Mesenchymal stem cell (in vitro differentiated cells and primary cell): ENCODE measurements at regions not wholly inside any gene's neighbourhood (a gene's known extent, or its start where the extent isn't known, plus 50 kb on each side); places are given as distances from the start of the nearest gene placed in this dataset.

ENCODE experiments used
- DNase-seq: peaks from one replicate; pipeline ENCODE4 v3.0.0-alpha.2; 2013
- H2AFZ ChIP-seq: one replicate; pipeline ENCODE4 v1.6.1; 2013; ENCODE audit warnings: low read depth, mild to moderate bottlenecking, control low read depth, inconsistent platforms, low read length, moderate library complexity
- H2AK5ac ChIP-seq: 2 replicates; pipeline ENCODE4 v1.6.1; 2013; ENCODE audit warnings: low read length, moderate library complexity, mild to moderate bottlenecking, inconsistent platforms; ENCODE audit not compliant: severe bottlenecking
- H2BK120ac ChIP-seq: one replicate; pipeline ENCODE4 v1.6.1; 2013; ENCODE audit warnings: low read depth, mild to moderate bottlenecking, inconsistent platforms, low read length, moderate library complexity
- H2BK12ac ChIP-seq, 2 experiments: one replicate each; pipeline ENCODE4 v1.6.1; 2013; ENCODE audit warnings: inconsistent platforms in 2 of 2, low read length in 2 of 2, mild to moderate bottlenecking in 2 of 2, moderate library complexity in 2 of 2, control low read depth in 1 of 2
- H2BK15ac ChIP-seq: one replicate; pipeline ENCODE4 v1.6.1; 2013; ENCODE audit warnings: mild to moderate bottlenecking, low read depth, inconsistent platforms; ENCODE audit not compliant: poor library complexity, severe bottlenecking
- H2BK5ac ChIP-seq: 2 replicates; pipeline ENCODE4 v1.6.1; 2013; ENCODE audit warnings: low read depth, mild to moderate bottlenecking, low read length, control low read depth, inconsistent platforms; ENCODE audit not compliant: poor library complexity, severe bottlenecking
- H3K14ac ChIP-seq, 2 experiments: one replicate each; pipeline ENCODE4 v1.6.1; 2013; ENCODE audit warnings: inconsistent platforms in 2 of 2, low read length in 2 of 2, control low read depth in 1 of 2, mild to moderate bottlenecking in 1 of 2, moderate library complexity in 1 of 2
- H3K18ac ChIP-seq, 2 experiments: one replicate each; pipeline ENCODE4 v1.6.1; 2013; ENCODE audit warnings: inconsistent platforms in 2 of 2, low read length in 2 of 2, control low read depth in 1 of 2, low read depth in 1 of 2, mild to moderate bottlenecking in 1 of 2
- H3K23ac ChIP-seq, 2 experiments: one replicate each; pipeline ENCODE4 v1.6.1; 2013; ENCODE audit warnings: inconsistent platforms in 2 of 2, low read length in 2 of 2, mild to moderate bottlenecking in 2 of 2, moderate library complexity in 2 of 2, control low read depth in 1 of 2
- H3K27ac ChIP-seq: 2 replicates; pipeline ENCODE4 v1.5.1; 2013; ENCODE audit warnings: mild to moderate bottlenecking, moderate library complexity, low read length, control low read depth, inconsistent platforms; ENCODE audit not compliant: poor library complexity, severe bottlenecking
- H3K27me3 ChIP-seq, 2 experiments: 2 replicates each; pipeline versions ENCODE4 v1.6.1 to v1.7.0; 2013; ENCODE audit warnings: low read length in 2 of 2, mild to moderate bottlenecking in 2 of 2, moderate library complexity in 2 of 2, control low read depth in 1 of 2, inconsistent platforms in 1 of 2; ENCODE audit not compliant: control insufficient read depth in 1 of 2, insufficient read depth in 1 of 2
- H3K36me3 ChIP-seq, 2 experiments: 2 replicates each; pipeline versions ENCODE4 v1.6.1 to v1.7.0; 2013; ENCODE audit warnings: low read length in 2 of 2, control low read depth in 1 of 2, inconsistent platforms in 1 of 2, low read depth in 1 of 2, mild to moderate bottlenecking in 1 of 2; ENCODE audit not compliant: insufficient read depth in 2 of 2, control insufficient read depth in 1 of 2
- H3K4ac ChIP-seq, 2 experiments: one replicate each; pipeline ENCODE4 v1.6.1; 2013; ENCODE audit warnings: inconsistent platforms in 2 of 2, low read length in 2 of 2, mild to moderate bottlenecking in 2 of 2, moderate library complexity in 2 of 2, control low read depth in 1 of 2, low read depth in 1 of 2
- H3K4me1 ChIP-seq: 2 replicates; pipeline ENCODE4 v1.6.1; 2013; ENCODE audit warnings: low read depth, low read length, control low read depth; ENCODE audit not compliant: control insufficient read depth, insufficient read depth
- H3K4me2 ChIP-seq: 2 replicates; pipeline ENCODE4 v1.6.1; 2013; ENCODE audit warnings: low read length, mild to moderate bottlenecking, inconsistent platforms; ENCODE audit not compliant: poor library complexity, severe bottlenecking
- H3K4me3 ChIP-seq, 2 experiments: 2 replicates each; pipeline versions ENCODE4 v1.5.1 to v1.7.0; 2013; ENCODE audit warnings: low read length in 2 of 2, mild to moderate bottlenecking in 2 of 2, control low read depth in 1 of 2, low read depth in 1 of 2; ENCODE audit not compliant: insufficient read depth in 1 of 2
- H3K79me1 ChIP-seq: replicated peaks from 2 replicates; pipeline ENCODE4 v1.6.1; 2013; ENCODE audit warnings: mild to moderate bottlenecking, control low read depth, low read length, inconsistent platforms; ENCODE audit not compliant: poor library complexity, severe bottlenecking
- H3K9ac ChIP-seq: 2 replicates; pipeline ENCODE4 v1.7.0; 2013; ENCODE audit warnings: mild to moderate bottlenecking, low read length, moderate library complexity
- H3K9me3 ChIP-seq: 2 replicates; pipeline ENCODE4 v1.7.0; 2013; ENCODE audit warnings: mild to moderate bottlenecking, low read length; ENCODE audit not compliant: control insufficient read depth
- H4K8ac ChIP-seq: one replicate; pipeline ENCODE4 v1.6.1; 2013; ENCODE audit warnings: inconsistent platforms, mild to moderate bottlenecking, low read length, moderate library complexity
- H4K91ac ChIP-seq: one replicate; pipeline ENCODE4 v1.6.1; 2013; ENCODE audit warnings: mild to moderate bottlenecking, low read length, inconsistent platforms
- WGBS: methylation state at CpG from one replicate; pipeline ENCODE4 v1.1.7; 2013; ENCODE audit warnings: mixed read lengths; 5-methylcytosine and 5-hydroxymethylcytosine counted together

DNA sequence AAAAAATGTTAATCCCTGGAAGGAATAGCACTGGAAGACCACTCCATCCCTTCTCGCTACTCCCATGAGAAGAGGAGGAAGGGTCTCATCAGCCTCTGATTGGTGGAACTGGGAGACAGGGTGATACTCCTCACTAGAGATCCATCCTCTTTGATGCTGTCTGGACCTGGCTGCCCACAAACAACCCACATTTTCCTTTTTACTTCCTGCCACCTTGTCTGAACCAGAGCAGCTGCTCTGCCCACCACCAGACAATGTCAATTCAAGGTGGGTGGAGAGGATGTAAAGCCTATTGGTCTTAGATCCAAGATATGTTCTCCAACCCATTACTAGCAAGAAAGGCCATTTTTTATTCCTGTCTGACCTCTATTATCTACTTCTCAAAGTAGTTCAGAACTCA, 246.9 kb upstream of the TANK start:
- DNase-seq, result no peak
- H3K9me3 ChIP-seq, result no peaks in the 10 kb centered on the region
- no peaks in the 10 kb centered on the region for H3K79me1 ChIP-seq
- no peak overlapping the region for H3K14ac ChIP-seq
- H3K4me3 ChIP-seq, result no peak overlapping the region
- no peaks in the 10 kb centered on the region for H3K27me3 ChIP-seq
- H2BK12ac ChIP-seq, result no peak overlapping the region
- no peak overlapping the region for H2AK5ac ChIP-seq
- H3K4me2 ChIP-seq, result no peak overlapping the region
- no peak overlapping the region for H2AFZ ChIP-seq
- H3K4me1 ChIP-seq, result no peaks in the 10 kb centered on the region
- H3K18ac ChIP-seq, result no peak overlapping the region
- no peak overlapping the region for H3K27ac ChIP-seq
- no peak overlapping the region for H2BK120ac ChIP-seq
- no peak overlapping the region for H2BK5ac ChIP-seq
- H2BK15ac ChIP-seq, result no peak overlapping the region
- no peak overlapping the region for H3K23ac ChIP-seq
- H3K9ac ChIP-seq, result no peak overlapping the region
- H3K36me3 ChIP-seq, result no peaks in the 10 kb centered on the region
- no peak overlapping the region for H3K4ac ChIP-seq
- peak overlapping the region; percentile 39 for H4K91ac ChIP-seq
- no peak overlapping the region for H4K8ac ChIP-seq
- WGBS, result no CpG with 5 or more reads among the region's 1 CpG

DNA sequence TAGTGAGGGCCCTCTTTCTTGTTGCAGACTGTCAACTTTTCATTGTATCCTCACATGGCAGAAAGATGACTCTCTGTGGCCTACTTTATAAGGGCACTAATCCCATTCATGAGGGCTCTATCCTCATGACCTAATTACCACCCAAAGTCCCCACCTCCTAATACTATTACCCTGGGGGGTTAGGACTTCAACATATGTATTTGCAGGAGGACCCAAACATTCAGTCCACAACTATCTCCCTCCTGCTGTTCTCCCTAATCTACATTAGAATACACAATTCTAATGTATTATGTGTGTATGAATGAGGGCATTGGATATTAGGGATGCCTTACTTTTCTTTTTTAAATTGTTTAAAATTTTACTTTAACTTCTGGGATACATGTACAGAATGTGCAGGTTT, 246.0 kb upstream of the TANK start:
- H2AFZ ChIP-seq, result no peak overlapping the region
- H3K36me3 ChIP-seq, result no peaks in the 10 kb centered on the region
- no peak overlapping the region for H3K4me2 ChIP-seq
- no peak overlapping the region for H2AK5ac ChIP-seq
- H3K4ac ChIP-seq, result no peak overlapping the region
- H2BK120ac ChIP-seq, result no peak overlapping the region
- H3K23ac ChIP-seq, result no peak overlapping the region
- H3K14ac ChIP-seq, result no peak overlapping the region
- H4K91ac ChIP-seq, result no peak overlapping the region
- no peaks in the 10 kb centered on the region for H3K27me3 ChIP-seq
- no peaks in the 10 kb centered on the region for H3K4me1 ChIP-seq
- no peak overlapping the region for H3K27ac ChIP-seq
- no peaks in the 10 kb centered on the region for H3K79me1 ChIP-seq
- no peaks in the 10 kb centered on the region for H3K9me3 ChIP-seq
- no peak overlapping the region for H3K9ac ChIP-seq
- DNase-seq, result no peak
- no peak overlapping the region for H2BK12ac ChIP-seq
- no peak overlapping the region for H3K18ac ChIP-seq
- no peak overlapping the region for H4K8ac ChIP-seq
- no peak overlapping the region for H2BK15ac ChIP-seq
- no peak overlapping the region for H3K4me3 ChIP-seq
- H2BK5ac ChIP-seq, result no peak overlapping the region

DNA sequence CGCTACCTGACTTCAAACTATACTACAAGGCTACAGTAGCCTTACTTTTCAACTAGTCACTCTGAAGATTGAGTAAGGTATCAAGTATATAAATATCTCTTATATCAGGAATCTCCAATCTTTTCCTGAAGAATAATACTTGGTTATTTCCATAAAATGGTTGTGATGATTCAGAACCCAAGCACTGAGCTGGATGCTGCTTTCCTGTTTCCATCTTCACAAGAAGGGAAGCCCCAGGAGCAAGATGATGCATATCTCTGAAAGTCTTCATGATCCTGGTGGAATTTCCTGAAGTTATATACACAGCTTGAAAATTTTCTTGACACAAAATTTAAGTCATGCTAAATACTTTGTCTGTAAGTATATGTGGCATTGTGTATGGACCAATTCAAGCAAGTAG, 243.9 kb upstream of the TANK start:
- Histone ChIP-seq H3K9me3 (no peaks in the 10 kb centered on the region), H2BK15ac (no peak overlapping the region), H3K9ac (no peak overlapping the region), H4K8ac (no peak overlapping the region), H2AK5ac (no peak overlapping the region), H3K4me2 (no peak overlapping the region), H3K4me3 (no peak overlapping the region), H3K4me1 (peaks cover 3% of the 10 kb centered on the region), H3K36me3 (no peaks in the 10 kb centered on the region), H2BK5ac (no peak overlapping the region), H3K14ac (no peak overlapping the region), H4K91ac (no peak overlapping the region), H3K18ac (no peak overlapping the region), H3K79me1 (no peaks in the 10 kb centered on the region), H2BK120ac (no peak overlapping the region), H3K27me3 (no peaks in the 10 kb centered on the region), H2AFZ (no peak overlapping the region), H3K27ac (no peak overlapping the region), H2BK12ac (no peak overlapping the region), H3K23ac (no peak overlapping the region), H3K4ac (no peak overlapping the region)
- no peak for DNase-seq
- no CpG with 5 or more reads among the region's 1 CpG for WGBS

DNA sequence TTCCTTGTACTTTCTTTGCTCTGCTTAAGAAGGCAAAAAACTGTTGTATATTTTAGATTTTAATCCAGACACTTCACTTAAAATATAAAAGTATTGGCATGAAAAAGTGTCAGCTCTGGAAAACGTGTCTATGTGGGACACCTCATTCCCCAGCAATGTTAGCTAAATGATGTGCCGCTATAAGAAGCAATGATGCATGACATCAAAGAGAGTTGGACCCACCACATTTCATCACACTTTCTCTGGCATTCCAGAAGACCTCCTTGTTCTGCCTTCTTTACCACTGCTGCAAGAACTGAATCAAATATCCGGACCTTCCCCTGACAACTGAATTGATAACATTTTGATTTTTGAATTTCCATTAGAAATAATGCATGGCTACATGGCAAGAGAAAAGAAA, 242.4 kb upstream of the TANK start:
- Histone ChIP-seq H2BK15ac (no peak overlapping the region), H2AK5ac (no peak overlapping the region), H3K27me3 (no peaks in the 10 kb centered on the region), H4K8ac (no peak overlapping the region), H3K9me3 (no peaks in the 10 kb centered on the region), H3K18ac (no peak overlapping the region), H3K36me3 (no peaks in the 10 kb centered on the region), H3K4ac (no peak overlapping the region), H3K4me3 (no peak overlapping the region), H2BK12ac (no peak overlapping the region), H3K9ac (no peak overlapping the region), H3K14ac (no peak overlapping the region), H3K23ac (no peak overlapping the region), H2BK120ac (no peak overlapping the region), H3K4me1 (peaks cover 4% of the 10 kb centered on the region), H4K91ac (no peak overlapping the region), H3K4me2 (no peak overlapping the region), H2AFZ (no peak overlapping the region), H2BK5ac (no peak overlapping the region), H3K79me1 (no peaks in the 10 kb centered on the region), H3K27ac (no peak overlapping the region)
- 55% methylated on average over 3 of the region's 3 CpGs for WGBS
- DNase-seq, result no peak
